Naive thymus-derived CD8-positive, alpha-beta T cell (primary cell): ENCODE measurements at regions not wholly inside any gene's neighbourhood (a gene's known extent, or its start where the extent isn't known, plus 50 kb on each side); places are given as distances from the start of the nearest gene placed in this dataset.
A peak's percentile ranks its signal among the peaks of the same experiment; 100 is the strongest.

ENCODE experiments used
- ATAC-seq, 2 donors: fragments of 150-1000 bp; cut with Tn5 transposase in 1 of 2; sonication (Bioruptor Pico), chemical (Tn5 transposase) in 1 of 2; 1 replicate in 1 of 2; 2 replicates in 1 of 2; pipeline ENCODE4 v1.10.0; 2021; ENCODE audit warnings: mild to moderate bottlenecking in 2 of 2, moderate library complexity in 2 of 2
- POLR2A ChIA-PET: fragments of 350-600 bp; sonication (Branson Sonifier 250); formaldehyde crosslinking; loops from one replicate; lab custom pipeline; 2021; ENCODE audit warnings: antibody characterized with exemption; lab: Charles Lee
- DNase-seq, 10 donors: peaks; one replicate each; pipeline versions ENCODE4 v3.0.0 to v3.0.0-alpha.2; 2020 to 2022
- H3K27ac Mint-ChIP-seq, 10 donors: one replicate each; pipeline ENCODE4 v1.8.0; 2020 to 2022; ENCODE audit warnings: mild to moderate bottlenecking in 10 of 10, mixed read lengths in 10 of 10, moderate library complexity in 4 of 10, inconsistent platforms in 1 of 10
- H3K27me3 Mint-ChIP-seq, 5 donors: one replicate each; pipeline ENCODE4 v1.8.0; 2021 to 2022; ENCODE audit warnings: mixed read lengths in 5 of 5
- H3K36me3 Mint-ChIP-seq, 3 donors: one replicate each; pipeline ENCODE4 v1.8.0; 2020 to 2022; ENCODE audit warnings: mixed read lengths in 3 of 3, mild to moderate bottlenecking in 2 of 3, inconsistent platforms in 1 of 3
- H3K4me1 Mint-ChIP-seq, 4 donors: one replicate each; pipeline ENCODE4 v1.8.0; 2021 to 2022; ENCODE audit warnings: mixed read lengths in 4 of 4
- H3K4me3 Mint-ChIP-seq, 10 donors: one replicate each; pipeline ENCODE4 v1.8.0; 2020 to 2022; ENCODE audit warnings: mild to moderate bottlenecking in 10 of 10, mixed read lengths in 10 of 10, moderate library complexity in 6 of 10, inconsistent platforms in 1 of 10
- H3K9me3 Mint-ChIP-seq, 9 donors: one replicate each; pipeline ENCODE4 v1.8.0; 2020 to 2022; ENCODE audit warnings: mixed read lengths in 9 of 9, mild to moderate bottlenecking in 3 of 9, inconsistent platforms in 1 of 9, moderate library complexity in 1 of 9

GRCh38 chr3:56969851-56970250, 90.6 kb upstream of the SPATA12 start:
- DNase-seq: no peak
- H3K4me3 Mint-ChIP-seq: no peak overlapping the region
- peaks cover 0 to 10% (median 2%) of the 10 kb centered on the region in 9 donors for H3K9me3 Mint-ChIP-seq
- no peaks in the 10 kb centered on the region for H3K27me3 Mint-ChIP-seq
- H3K4me1 Mint-ChIP-seq: peaks cover 0 to 11% (median 6%) of the 10 kb centered on the region in 4 donors
- H3K36me3 Mint-ChIP-seq: no peaks in the 10 kb centered on the region
- POLR2A ChIA-PET: interaction anchor here (1.2 kb wide), 1 partner anchor 11 kb away, joined by 3 read pairs; no protein-coding TSS in a partner anchor
- peak overlapping the region in 2 of 10 donors; percentile 28 to 73 for H3K27ac Mint-ChIP-seq
- ATAC-seq: no peak

GRCh38 chr3:56966509-56966908, 94.0 kb upstream of the SPATA12 start:
- DNase-seq (no peak), ATAC-seq (no peak)
- Mint-ChIP-seq H3K27ac (no peak overlapping the region), H3K4me1 (peaks cover 0 to 11% (median 4%) of the 10 kb centered on the region in 4 donors), H3K4me3 (no peak overlapping the region), H3K27me3 (no peaks in the 10 kb centered on the region), H3K36me3 (peaks cover 0 to 5% (median 0%) of the 10 kb centered on the region in 3 donors), H3K9me3 (peaks cover 0 to 14% (median 5%) of the 10 kb centered on the region in 9 donors)
- POLR2A ChIA-PET: no interaction called here

GRCh38 chr3:56966104-56966503, 94.4 kb upstream of the SPATA12 start:
- H3K27me3 Mint-ChIP-seq: no peaks in the 10 kb centered on the region
- H3K4me3 Mint-ChIP-seq: no peak overlapping the region
- DNase-seq (no peak), ATAC-seq (no peak)
- H3K27ac Mint-ChIP-seq: no peak overlapping the region
- POLR2A ChIA-PET: interaction anchor here (0.7 kb wide), 1 partner anchor 200 kb away, joined by 6 read pairs; no protein-coding TSS in a partner anchor
- H3K36me3 Mint-ChIP-seq: peaks cover 0 to 5% (median 0%) of the 10 kb centered on the region in 3 donors
- peaks cover 0 to 11% (median 4%) of the 10 kb centered on the region in 4 donors for H3K4me1 Mint-ChIP-seq
- peaks cover 0 to 14% (median 5%) of the 10 kb centered on the region in 9 donors for H3K9me3 Mint-ChIP-seq

GRCh38 chr3:56962922-56963321, 97.5 kb upstream of the SPATA12 start:
- POLR2A ChIA-PET: no interaction called here
- H3K27ac Mint-ChIP-seq: no peak overlapping the region
- ATAC-seq (no peak), DNase-seq (no peak)
- H3K36me3 Mint-ChIP-seq: peaks cover 0 to 5% (median 0%) of the 10 kb centered on the region in 3 donors
- peaks cover 0 to 2% (median 0%) of the 10 kb centered on the region in 4 donors for H3K4me1 Mint-ChIP-seq
- H3K9me3 Mint-ChIP-seq: peaks cover 0 to 14% (median 5%) of the 10 kb centered on the region in 9 donors
- no peak overlapping the region for H3K4me3 Mint-ChIP-seq
- H3K27me3 Mint-ChIP-seq: no peaks in the 10 kb centered on the region

GRCh38 chr3:56962206-56962605, 98.3 kb upstream of the SPATA12 start:
- H3K27me3 Mint-ChIP-seq: no peaks in the 10 kb centered on the region
- H3K27ac Mint-ChIP-seq: no peak overlapping the region
- H3K4me3 Mint-ChIP-seq: no peak overlapping the region
- H3K9me3 Mint-ChIP-seq: peaks cover 0 to 14% (median 5%) of the 10 kb centered on the region in 9 donors
- ATAC-seq (no peak), DNase-seq (no peak)
- H3K36me3 Mint-ChIP-seq: peaks cover 0 to 5% (median 0%) of the 10 kb centered on the region in 3 donors
- POLR2A ChIA-PET: no interaction called here
- H3K4me1 Mint-ChIP-seq: peaks cover 0 to 2% (median 0%) of the 10 kb centered on the region in 4 donors

GRCh38 chr3:56960234-56960917, 100.1 kb upstream of the SPATA12 start:
- no peak overlapping the region for H3K4me3 Mint-ChIP-seq
- peaks cover 0 to 2% (median 0%) of the 10 kb centered on the region in 4 donors for H3K4me1 Mint-ChIP-seq
- DNase-seq (no peak), ATAC-seq (no peak)
- POLR2A ChIA-PET: no interaction called here
- H3K36me3 Mint-ChIP-seq: peaks cover 0 to 5% (median 0%) of the 10 kb centered on the region in 3 donors
- peaks cover 0 to 10% (median 5%) of the 10 kb centered on the region in 9 donors for H3K9me3 Mint-ChIP-seq
- no peaks in the 10 kb centered on the region for H3K27me3 Mint-ChIP-seq
- H3K27ac Mint-ChIP-seq: peak overlapping the region in 2 of 10 donors; percentile 16 to 58

GRCh38 chr3:56958879-56959278, 101.6 kb upstream of the SPATA12 start:
- DNase-seq: no peak
- H3K36me3 Mint-ChIP-seq: no peaks in the 10 kb centered on the region
- peak overlapping the region in 1 of 10 donors; percentile 58 for H3K27ac Mint-ChIP-seq
- no peak for ATAC-seq
- no peak overlapping the region for H3K4me3 Mint-ChIP-seq
- H3K4me1 Mint-ChIP-seq: peaks cover 0 to 2% (median 0%) of the 10 kb centered on the region in 4 donors
- no peaks in the 10 kb centered on the region for H3K9me3 Mint-ChIP-seq
- POLR2A ChIA-PET: interaction anchor here (1.5 kb wide), 1 partner anchor 43 kb away, joined by 4 read pairs; no protein-coding TSS in a partner anchor
- no peaks in the 10 kb centered on the region for H3K27me3 Mint-ChIP-seq

GRCh38 chr3:56957522-56957921, 102.9 kb upstream of the SPATA12 start:
- ATAC-seq: no peak

GRCh38 chr3:56956906-56957305, 103.6 kb upstream of the SPATA12 start:
- no peaks in the 10 kb centered on the region for H3K4me1 Mint-ChIP-seq
- POLR2A ChIA-PET: no interaction called here
- no peaks in the 10 kb centered on the region for H3K36me3 Mint-ChIP-seq
- DNase-seq (no peak), ATAC-seq (no peak)
- H3K9me3 Mint-ChIP-seq: no peaks in the 10 kb centered on the region
- no peak overlapping the region for H3K4me3 Mint-ChIP-seq
- H3K27me3 Mint-ChIP-seq: no peaks in the 10 kb centered on the region
- no peak overlapping the region for H3K27ac Mint-ChIP-seq

More at GRCh38 chr3:56957522-56957921, 102.9 kb upstream of the SPATA12 start:
- no peak for DNase-seq
- no peaks in the 10 kb centered on the region for H3K27me3 Mint-ChIP-seq
- H3K9me3 Mint-ChIP-seq: no peaks in the 10 kb centered on the region
- POLR2A ChIA-PET: interaction anchor here (0.8 kb wide), 1 partner anchor 35 kb away, joined by 3 read pairs; no protein-coding TSS in a partner anchor
- H3K4me1 Mint-ChIP-seq: peaks cover 0 to 2% (median 0%) of the 10 kb centered on the region in 4 donors
- H3K36me3 Mint-ChIP-seq: no peaks in the 10 kb centered on the region
- no peak overlapping the region for H3K4me3 Mint-ChIP-seq
- peak overlapping the region in 1 of 10 donors; percentile 15 for H3K27ac Mint-ChIP-seq

GRCh38 chr3:56955492-56956111, 104.9 kb upstream of the SPATA12 start:
- no peaks in the 10 kb centered on the region for H3K9me3 Mint-ChIP-seq
- POLR2A ChIA-PET: no interaction called here
- H3K4me1 Mint-ChIP-seq: no peaks in the 10 kb centered on the region
- H3K27me3 Mint-ChIP-seq: no peaks in the 10 kb centered on the region
- ATAC-seq (no peak), DNase-seq (no peak)
- no peaks in the 10 kb centered on the region for H3K36me3 Mint-ChIP-seq
- H3K4me3 Mint-ChIP-seq: no peak overlapping the region
- peak overlapping the region in 1 of 10 donors; percentile 36 for H3K27ac Mint-ChIP-seq

- POLR2A ChIA-PET: interaction anchor here (0.9 kb wide), 1 partner anchor 67 kb away, joined by 3 read pairs; no protein-coding TSS in a partner anchor
- H3K27ac Mint-ChIP-seq: peak overlapping the region in 1 of 10 donors; percentile 72
- no peak for ATAC-seq
Observed at GRCh38 chr3:56954125-56954524, 106.3 kb upstream of the SPATA12 start.

GRCh38 chr3:56952846-56953245, 107.6 kb upstream of the SPATA12 start:
- H3K9me3 Mint-ChIP-seq: no peaks in the 10 kb centered on the region
- H3K27ac Mint-ChIP-seq: no peak overlapping the region
- POLR2A ChIA-PET: no interaction called here
- DNase-seq: no peak
- H3K4me3 Mint-ChIP-seq: no peak overlapping the region
- no peak for ATAC-seq
- no peaks in the 10 kb centered on the region for H3K4me1 Mint-ChIP-seq
- no peaks in the 10 kb centered on the region for H3K36me3 Mint-ChIP-seq
- no peaks in the 10 kb centered on the region for H3K27me3 Mint-ChIP-seq

More at GRCh38 chr3:56954125-56954524, 106.3 kb upstream of the SPATA12 start:
- H3K9me3 Mint-ChIP-seq: no peaks in the 10 kb centered on the region
- H3K4me3 Mint-ChIP-seq: no peak overlapping the region
- no peaks in the 10 kb centered on the region for H3K36me3 Mint-ChIP-seq
- H3K27me3 Mint-ChIP-seq: no peaks in the 10 kb centered on the region
- H3K4me1 Mint-ChIP-seq: no peaks in the 10 kb centered on the region
- no peak for DNase-seq

GRCh38 chr3:56952061-56952460, 108.4 kb upstream of the SPATA12 start:
- H3K4me3 Mint-ChIP-seq: no peak overlapping the region
- H3K27me3 Mint-ChIP-seq: no peaks in the 10 kb centered on the region
- peak overlapping the region in 1 of 10 donors; percentile 5 for H3K27ac Mint-ChIP-seq
- no peak for DNase-seq
- POLR2A ChIA-PET: no interaction called here
- peaks cover 0 to 2% (median 0%) of the 10 kb centered on the region in 3 donors for H3K36me3 Mint-ChIP-seq
- no peaks in the 10 kb centered on the region for H3K4me1 Mint-ChIP-seq
- peaks cover 0 to 5% (median 0%) of the 10 kb centered on the region in 9 donors for H3K9me3 Mint-ChIP-seq
- no peak for ATAC-seq
